ENCODE measurements at regions not wholly inside any gene's neighbourhood (a gene's known extent, or its start where the extent isn't known, plus 50 kb on each side); places are given as distances from the start of the nearest gene placed in this dataset.

- H3K27me3 ChIP-seq (ENCODE audit: insufficient read depth) = no peaks in the 10 kb centered on the region
- no peaks in the 10 kb centered on the region for H3F3A ChIP-seq (replicated peaks; ENCODE audit: low read depth)
- H3K36me3 Mint-ChIP-seq (ENCODE audit: low read depth) = no peaks in the 10 kb centered on the region
- no peaks in the 10 kb centered on the region for H3K4me1 ChIP-seq (ENCODE audit: insufficient read depth)
- ATAC-seq = no peak
- H4K20me1 ChIP-seq (replicated peaks; ENCODE audit: insufficient read depth) = no peaks in the 10 kb centered on the region
- DNase-seq (ENCODE audit: low spot score) = no peak
- H3K4me3 Mint-ChIP-seq = no peak overlapping the region
- no peak overlapping the region for H2AFZ ChIP-seq
- H3K9me2 ChIP-seq (ENCODE audit: insufficient read depth) = 0 out of 2 replicates have a peak, but pooled peaks cover 10% of the 10 kb centered on the region
- peaks cover 4% of the 10 kb centered on the region; the same call in 2 of the 3 replicates for H3K9me3 Mint-ChIP-seq
- no peaks in the 10 kb centered on the region for H3K79me2 ChIP-seq (replicated peaks; ENCODE audit: insufficient read depth)
- no peaks in the 10 kb centered on the region; the same call in 1 of the 2 replicates for H3K36me3 ChIP-seq (ENCODE audit: insufficient read depth)
- TF ChIP-seq POLR2AphosphoS5 (IDR thresholded peaks at IDR 0.05; ENCODE audit: low read depth) (no peak), ZNF114 (CRISPR knock-in tag; IDR thresholded peaks at IDR 0.05) (no peak), NANOG (IDR thresholded peaks at IDR 0.05; ENCODE audit: borderline replicate concordance) (no peak), STAT1 (IDR thresholded peaks at IDR 0.05; ENCODE audit: unreplicated experiment) (no peak), REST (IDR thresholded peaks at IDR 0.05; ENCODE audit: unreplicated experiment) (no peak), ZNF331 (CRISPR knock-in tag; IDR thresholded peaks at IDR 0.05; ENCODE audit: low read depth) (no peak), ZNF462 (CRISPR knock-in tag; IDR thresholded peaks at IDR 0.05) (no peak), CREB1 (CRISPR knock-in tag; IDR thresholded peaks at IDR 0.05; ENCODE audit: low read depth) (no peak), JUNB (IDR thresholded peaks at IDR 0.05; ENCODE audit: unreplicated experiment) (no peak), EZH2 (IDR thresholded peaks at IDR 0.05; ENCODE audit: low read depth, unreplicated experiment) (no peak), EZH2phosphoT487 (IDR thresholded peaks at IDR 0.05; ENCODE audit: unreplicated experiment) (no peak), ETS1 (IDR thresholded peaks at IDR 0.05) (no peak), CTCF (conservative IDR thresholded peaks at IDR 0.05; ENCODE audit: low read depth in 2 of 2) (no peak)
- H3K27me3 Mint-ChIP-seq (ENCODE audit: insufficient read depth, low read depth, poor library complexity) = peaks cover 1% of the 10 kb centered on the region
- H3K27ac Mint-ChIP-seq = no peak overlapping the region
- H3K4me1 Mint-ChIP-seq = no peaks in the 10 kb centered on the region
- H3K4me2 ChIP-seq = no peak overlapping the region
- H3K27ac ChIP-seq (ENCODE audit: low read depth) = no peak overlapping the region
- no peak overlapping the region for H3K4me3 ChIP-seq
Measured at GRCh38 chr3:16114930-16115329, 59.5 kb upstream of the GALNT15 start.
